GM12874 (cell line): ENCODE measurements at regions not wholly inside any gene's neighbourhood (a gene's known extent, or its start where the extent isn't known, plus 50 kb on each side); places are given as distances from the start of the nearest gene placed in this dataset.

Experiments
- TF ChIP-seq, protein P1 (sequence below): IDR thresholded peaks from 2 replicates; pipeline ENCODE4 v1.5.1; 2011; ENCODE audit warnings: low read depth, mild to moderate bottlenecking, control low read depth, low read length, moderate library complexity; ENCODE audit not compliant: insufficient read depth

DNA sequence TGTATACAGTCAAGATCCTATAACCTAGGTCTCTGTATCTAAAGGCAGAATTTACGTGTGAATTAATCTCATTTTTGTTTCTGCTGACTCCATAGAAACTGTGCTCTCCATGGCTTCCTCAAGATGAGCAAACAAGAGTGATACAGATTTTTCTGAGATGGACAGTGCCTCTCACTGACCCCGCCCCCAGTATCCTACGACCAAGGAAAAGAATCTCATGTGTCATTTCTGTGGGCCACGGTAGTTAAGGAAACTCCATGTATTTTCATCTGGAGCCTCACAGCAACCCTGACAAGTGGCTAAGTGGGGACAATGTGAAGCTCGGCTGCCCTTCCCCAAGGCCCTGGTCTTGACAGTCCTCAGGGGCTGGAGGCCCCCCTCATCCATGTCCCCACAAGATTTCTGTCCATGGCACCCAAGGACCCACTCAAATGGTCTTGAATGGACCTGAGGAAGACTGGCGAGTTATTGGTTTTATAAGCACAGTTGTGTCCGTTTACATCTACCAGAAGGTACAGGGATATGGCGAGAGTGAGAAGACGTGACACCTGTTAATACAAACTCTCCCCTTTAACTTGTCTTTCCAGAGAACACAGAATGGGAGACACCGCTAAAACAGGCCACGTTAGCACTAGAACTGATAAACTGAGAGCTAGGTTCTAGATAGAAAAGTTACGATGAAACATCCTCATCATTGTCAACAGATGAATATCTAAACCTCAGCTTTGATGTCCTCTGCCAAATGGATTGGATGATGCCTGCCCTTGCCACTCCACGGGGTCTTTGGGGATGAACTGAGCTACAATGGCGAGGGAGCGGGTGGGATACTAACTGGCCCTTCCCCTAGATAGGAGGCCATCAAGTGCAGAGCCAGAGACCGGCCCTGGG lies 108.4 kb upstream of the EGLN3 start:
- TF ChIP-seq, protein P1, sequence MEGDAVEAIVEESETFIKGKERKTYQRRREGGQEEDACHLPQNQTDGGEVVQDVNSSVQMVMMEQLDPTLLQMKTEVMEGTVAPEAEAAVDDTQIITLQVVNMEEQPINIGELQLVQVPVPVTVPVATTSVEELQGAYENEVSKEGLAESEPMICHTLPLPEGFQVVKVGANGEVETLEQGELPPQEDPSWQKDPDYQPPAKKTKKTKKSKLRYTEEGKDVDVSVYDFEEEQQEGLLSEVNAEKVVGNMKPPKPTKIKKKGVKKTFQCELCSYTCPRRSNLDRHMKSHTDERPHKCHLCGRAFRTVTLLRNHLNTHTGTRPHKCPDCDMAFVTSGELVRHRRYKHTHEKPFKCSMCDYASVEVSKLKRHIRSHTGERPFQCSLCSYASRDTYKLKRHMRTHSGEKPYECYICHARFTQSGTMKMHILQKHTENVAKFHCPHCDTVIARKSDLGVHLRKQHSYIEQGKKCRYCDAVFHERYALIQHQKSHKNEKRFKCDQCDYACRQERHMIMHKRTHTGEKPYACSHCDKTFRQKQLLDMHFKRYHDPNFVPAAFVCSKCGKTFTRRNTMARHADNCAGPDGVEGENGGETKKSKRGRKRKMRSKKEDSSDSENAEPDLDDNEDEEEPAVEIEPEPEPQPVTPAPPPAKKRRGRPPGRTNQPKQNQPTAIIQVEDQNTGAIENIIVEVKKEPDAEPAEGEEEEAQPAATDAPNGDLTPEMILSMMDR = no peak

DNA sequence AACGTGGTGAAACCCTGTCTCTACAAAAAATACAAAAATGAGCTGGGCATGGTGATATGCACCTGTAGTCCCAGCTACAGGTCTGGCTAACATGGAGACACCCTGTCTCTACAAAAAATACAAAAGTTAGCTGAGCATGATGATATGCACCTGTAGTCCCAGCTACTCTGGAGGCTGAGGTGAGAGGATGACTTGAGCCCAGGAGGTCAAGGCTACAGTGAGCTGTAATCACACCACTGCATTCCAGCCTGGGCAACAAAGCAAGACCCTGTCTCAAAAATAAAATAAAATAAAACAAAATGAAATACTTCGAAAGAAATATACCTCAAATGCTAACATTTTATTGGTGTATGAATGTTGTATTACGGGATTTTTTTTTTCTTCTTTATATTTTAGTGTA lies 107.6 kb upstream of the EGLN3 start:
- TF ChIP-seq, protein P1 = no peak

DNA sequence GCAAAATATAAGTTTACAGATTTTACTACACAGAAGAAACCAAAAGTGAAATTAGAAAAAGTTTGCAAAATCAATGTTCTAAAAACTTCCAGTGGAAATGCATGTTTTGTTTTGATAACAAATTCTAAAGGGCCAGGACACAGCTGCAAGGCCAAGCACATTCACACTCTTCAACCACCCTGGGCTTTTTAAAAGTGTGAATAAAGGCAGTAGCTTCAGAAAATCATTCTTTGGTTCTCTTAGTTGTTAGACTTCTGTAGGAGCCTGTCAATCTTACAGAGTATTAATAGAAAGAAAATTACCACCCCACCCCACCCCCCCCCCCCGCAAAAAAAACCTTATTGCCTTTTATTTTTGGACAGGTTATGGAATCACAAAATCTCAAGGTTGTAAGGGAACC lies 105.2 kb upstream of the EGLN3 start:
- TF ChIP-seq, protein P1 = no peak

DNA sequence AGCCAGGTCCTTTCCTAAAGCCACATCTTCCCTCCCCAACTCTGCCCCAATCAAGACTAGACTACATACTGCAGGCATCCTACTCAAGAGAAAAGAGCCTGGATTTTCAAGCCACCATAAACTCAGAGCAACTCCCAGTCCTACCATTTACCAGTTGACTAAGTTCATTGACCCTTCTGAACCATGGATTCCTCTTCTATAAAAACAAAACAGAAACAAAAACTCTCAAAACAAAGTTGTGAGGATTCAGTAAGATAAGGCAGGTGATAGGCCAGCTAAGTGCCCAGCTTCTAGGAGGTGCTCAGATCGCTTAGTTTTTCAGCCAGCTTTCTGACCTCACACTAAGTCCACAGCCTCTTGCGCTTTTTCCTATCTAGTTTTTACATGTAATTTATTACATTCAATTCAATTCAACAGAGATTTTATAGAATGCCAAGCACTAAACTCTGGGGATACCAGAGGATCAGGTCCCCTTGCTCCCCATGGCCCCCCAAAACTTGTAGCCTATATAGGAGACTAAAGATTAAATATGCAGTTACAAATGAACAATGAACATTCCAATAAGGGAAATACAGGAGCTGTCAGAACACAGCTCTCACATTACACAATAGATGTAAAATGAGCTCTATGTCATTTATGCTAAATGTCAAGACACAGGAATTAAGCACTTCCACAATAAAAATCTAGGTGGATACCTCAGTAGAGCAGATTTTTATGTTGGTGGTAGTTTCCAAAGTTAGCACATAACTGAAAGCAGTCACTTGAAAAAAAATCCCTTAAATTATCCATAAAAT lies 104.5 kb upstream of the EGLN3 start:
- TF ChIP-seq, protein P1 = no peak

DNA sequence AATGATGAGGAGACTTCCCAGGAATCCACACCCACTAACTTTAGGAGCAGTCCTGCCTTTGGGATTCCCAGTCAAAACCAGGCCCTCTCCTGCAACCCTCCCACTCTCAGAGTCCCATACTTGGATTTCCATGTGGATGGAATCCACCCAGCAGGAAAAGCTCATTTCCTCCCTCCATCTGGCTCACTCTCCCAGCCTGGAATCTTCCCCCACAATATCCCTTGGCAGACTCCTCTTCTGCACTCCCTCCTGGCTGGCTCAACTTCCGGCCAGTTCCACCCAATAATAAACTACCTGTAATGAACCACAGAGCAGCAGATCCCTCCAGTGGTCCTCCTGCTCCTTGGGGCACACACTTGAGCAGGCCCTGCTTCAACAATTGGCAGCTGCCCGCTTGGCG lies 102.8 kb upstream of the EGLN3 start:
- TF ChIP-seq, protein P1 = no peak

DNA sequence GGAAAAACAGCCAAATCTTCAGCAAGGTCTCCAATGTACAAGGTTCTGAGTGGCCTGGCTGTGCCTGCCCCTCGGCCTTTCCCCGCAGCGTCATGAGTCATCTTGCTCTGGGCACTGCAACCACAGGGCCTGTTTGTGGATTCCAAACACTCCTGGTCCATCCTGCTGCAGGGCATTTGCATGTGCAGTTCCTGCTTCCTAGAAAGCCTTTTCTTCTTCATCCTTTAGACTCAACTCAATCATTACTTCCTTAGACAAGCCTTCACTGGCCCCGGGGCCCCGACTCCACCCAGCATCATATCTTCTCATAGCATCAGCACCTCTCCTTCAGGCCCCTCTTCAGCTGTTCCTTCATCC lies 101.8 kb upstream of the EGLN3 start:
- TF ChIP-seq, protein P1 = no peak

DNA sequence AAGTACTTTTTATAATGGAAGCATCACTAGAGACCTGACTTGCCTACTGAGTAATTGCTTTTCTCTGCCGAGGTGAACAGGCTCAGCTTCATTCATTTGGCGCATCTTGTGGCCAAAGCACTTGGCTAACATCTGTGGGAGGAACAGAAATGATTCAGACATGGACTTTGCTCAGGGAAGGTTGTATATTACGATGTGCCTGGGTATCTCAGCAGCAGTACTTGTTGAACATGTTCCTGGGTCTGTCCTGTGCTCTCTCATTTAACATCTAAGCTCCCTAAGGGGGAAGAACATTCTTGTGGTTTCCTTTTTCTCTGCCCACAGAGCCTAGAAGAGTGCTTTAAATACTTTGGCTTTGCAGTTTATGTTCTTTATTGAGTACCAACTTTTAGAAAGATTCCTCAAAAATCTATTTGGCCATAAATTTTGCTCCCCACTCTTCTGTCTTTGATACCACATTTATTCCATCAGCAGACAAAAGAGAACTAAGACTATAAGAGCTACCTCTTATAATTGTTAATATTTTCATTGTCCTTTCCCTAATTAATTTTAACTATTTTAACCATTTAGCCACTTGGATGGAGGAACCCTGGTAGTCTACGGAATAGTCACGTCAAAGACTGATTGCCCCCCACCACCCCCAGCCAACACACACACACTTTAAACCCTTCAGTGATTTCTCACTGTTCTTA lies 101.2 kb upstream of the EGLN3 start:
- TF ChIP-seq, protein P1 = no peak
